H9 (cell line): ENCODE measurements at regions not wholly inside any gene's neighbourhood (a gene's known extent, or its start where the extent isn't known, plus 50 kb on each side); places are given as distances from the start of the nearest gene placed in this dataset.

ENCODE experiments used
- DNase-seq: peaks from one replicate; pipeline ENCODE4 v3.0.0-alpha.2; 2017
- H2AFZ ChIP-seq: one replicate; pipeline ENCODE4 v1.6.1; 2013; ENCODE audit warnings: mild to moderate bottlenecking, low read length, control low read depth, moderate library complexity
- H2AK5ac ChIP-seq: 2 replicates; pipeline ENCODE4 v1.6.1; 2013; ENCODE audit warnings: low read length, control low read depth, mixed read lengths; ENCODE audit not compliant: insufficient read length
- H2BK120ac ChIP-seq: one replicate; pipeline ENCODE4 v1.6.1; 2013; ENCODE audit warnings: low read depth, mild to moderate bottlenecking, low read length, control low read depth, inconsistent platforms; ENCODE audit not compliant: poor library complexity, severe bottlenecking
- H2BK12ac ChIP-seq: 2 replicates; pipeline ENCODE4 v1.6.1; 2013; ENCODE audit warnings: low read length, control low read depth, mixed read lengths, low read depth; ENCODE audit not compliant: insufficient read length
- H2BK15ac ChIP-seq: 2 replicates; pipeline ENCODE4 v1.6.1; 2013; ENCODE audit warnings: low read depth, low read length, control low read depth
- H2BK20ac ChIP-seq: one replicate; pipeline ENCODE4 v1.6.1; 2013; ENCODE audit warnings: low read depth, mild to moderate bottlenecking, low read length, control low read depth, inconsistent platforms; ENCODE audit not compliant: poor library complexity, severe bottlenecking
- H2BK5ac ChIP-seq: 2 replicates; pipeline ENCODE4 v1.6.1; 2013; ENCODE audit warnings: low read length, control low read depth, mixed read lengths; ENCODE audit not compliant: insufficient read length
- H3K14ac ChIP-seq: 2 replicates; pipeline ENCODE4 v1.6.1; 2013; ENCODE audit warnings: low read length, control low read depth; ENCODE audit not compliant: insufficient read depth
- H3K18ac ChIP-seq: 2 replicates; pipeline ENCODE4 v1.6.1; 2013; ENCODE audit warnings: low read depth, mild to moderate bottlenecking, mixed read lengths, low read length, control low read depth; ENCODE audit not compliant: insufficient read length
- H3K23ac ChIP-seq: 2 replicates; pipeline ENCODE4 v1.6.1; 2013; ENCODE audit warnings: low read length, control low read depth, mixed read lengths, low read depth; ENCODE audit not compliant: insufficient read length
- H3K23me2 ChIP-seq: 2 replicates; pipeline ENCODE4 v1.6.1; 2013; ENCODE audit warnings: low read depth, mild to moderate bottlenecking, mixed read lengths, low read length, control low read depth; ENCODE audit not compliant: insufficient read length, poor library complexity, severe bottlenecking
- H3K27ac ChIP-seq: 2 replicates; pipeline ENCODE4 v1.5.1; 2013; ENCODE audit warnings: low read length, control low read depth, mixed read lengths, low read depth; ENCODE audit not compliant: insufficient read length
- H3K27me3 ChIP-seq: 2 replicates; pipeline ENCODE4 v1.6.1; 2013; ENCODE audit warnings: low read length, control low read depth, inconsistent platforms; ENCODE audit not compliant: insufficient read depth
- H3K4ac ChIP-seq: 2 replicates; pipeline ENCODE4 v1.6.1; 2013; ENCODE audit warnings: low read depth, mild to moderate bottlenecking, control low read depth, inconsistent platforms, low read length, moderate library complexity
- H3K4me1 ChIP-seq: 2 replicates; pipeline ENCODE4 v1.6.1; 2013; ENCODE audit warnings: low read length, control low read depth, inconsistent platforms; ENCODE audit not compliant: insufficient read depth
- H3K4me2 ChIP-seq: 2 replicates; pipeline ENCODE4 v1.6.1; 2013; ENCODE audit warnings: low read length, control low read depth, mixed read lengths; ENCODE audit not compliant: insufficient read length, insufficient read depth
- H3K56ac ChIP-seq: 2 replicates; pipeline ENCODE4 v1.6.1; 2013; ENCODE audit warnings: low read depth, mild to moderate bottlenecking, mixed read lengths, low read length, control low read depth; ENCODE audit not compliant: insufficient read length
- H3K79me1 ChIP-seq: 2 replicates; pipeline ENCODE4 v1.6.1; 2013; ENCODE audit warnings: low read depth, mild to moderate bottlenecking, moderate library complexity, low read length, control low read depth, inconsistent platforms; ENCODE audit not compliant: insufficient read depth, poor library complexity, severe bottlenecking
- H3K79me2 ChIP-seq: 2 replicates; pipeline ENCODE4 v1.6.1; 2013; ENCODE audit warnings: low read length, control low read depth, inconsistent platforms; ENCODE audit not compliant: insufficient read depth
- H3K9ac ChIP-seq: 2 replicates; pipeline ENCODE4 v1.6.1; 2013; ENCODE audit warnings: low read length, control low read depth, mixed read lengths; ENCODE audit not compliant: insufficient read length; ENCODE audit errors: extremely low read depth
- H3K9me3 ChIP-seq: one replicate; pipeline ENCODE4 v1.6.1; 2013; ENCODE audit warnings: low read depth, low read length, inconsistent platforms; ENCODE audit not compliant: control insufficient read depth
- H3T11ph ChIP-seq: one replicate; pipeline ENCODE4 v1.6.1; 2013; ENCODE audit warnings: mild to moderate bottlenecking, low read length, control low read depth, inconsistent platforms
- H4K20me1 ChIP-seq: one replicate; pipeline ENCODE4 v1.6.1; 2013; ENCODE audit not compliant: control insufficient read depth, insufficient read length, insufficient read depth
- H4K5ac ChIP-seq: 2 replicates; pipeline ENCODE4 v1.6.1; 2013; ENCODE audit warnings: low read depth, mild to moderate bottlenecking, mixed read lengths, low read length, control low read depth; ENCODE audit not compliant: insufficient read length
- H4K8ac ChIP-seq: replicated peaks from 2 replicates; pipeline ENCODE4 v1.6.1; 2013; ENCODE audit warnings: low read length, control low read depth, mixed read lengths, low read depth; ENCODE audit not compliant: insufficient read length
- H4K91ac ChIP-seq: 2 replicates; pipeline ENCODE4 v1.6.1; 2013; ENCODE audit warnings: low read depth, mild to moderate bottlenecking, moderate library complexity, mixed read lengths, low read length, control low read depth; ENCODE audit not compliant: insufficient read length
- H3K27ac Mint-ChIP-seq, 3 experiments: 2 replicates in 2 of 3; 3 replicates in 1 of 3; pipeline ENCODE4 v1.8.0; 2020 to 2021; ENCODE audit warnings: mixed read lengths in 3 of 3, mild to moderate bottlenecking in 1 of 3, moderate library complexity in 1 of 3
- H3K27me3 Mint-ChIP-seq: 2 replicates; pipeline ENCODE4 v1.8.0; 2021; ENCODE audit warnings: low read depth, mild to moderate bottlenecking, moderate library complexity, mixed read lengths
- H3K36me3 Mint-ChIP-seq, 3 experiments: 2 replicates in 2 of 3; 3 replicates in 1 of 3; pipeline ENCODE4 v1.8.0; 2020 to 2021; ENCODE audit warnings: low read depth in 3 of 3, mixed read lengths in 3 of 3; ENCODE audit not compliant: insufficient read depth in 1 of 3
- H3K4me1 Mint-ChIP-seq, 2 experiments: 2 replicates each; pipeline ENCODE4 v1.8.0; 2020; ENCODE audit warnings: mixed read lengths in 2 of 2
- H3K4me3 Mint-ChIP-seq, 2 experiments: 2 replicates in 1 of 2; 3 replicates in 1 of 2; pipeline ENCODE4 v1.8.0; 2020 to 2021; ENCODE audit warnings: mild to moderate bottlenecking in 2 of 2, mixed read lengths in 2 of 2, moderate library complexity in 1 of 2
- H3K9me3 Mint-ChIP-seq, 2 experiments: 2 replicates in 1 of 2; 3 replicates in 1 of 2; pipeline ENCODE4 v1.8.0; 2020; ENCODE audit warnings: mild to moderate bottlenecking in 2 of 2, mixed read lengths in 2 of 2, moderate library complexity in 1 of 2
- CTCF ChIP-seq: fragments of 200-600 bp; sonication (generic); conservative IDR thresholded peaks from 3 replicates; pipeline ENCODE4 v1.8.0; 2021; ENCODE audit warnings: antibody characterized with exemption, mild to moderate bottlenecking
- WGBS: extraction: QIAGEN DNeasy Blood & Tissue Kit; methylation state at CpG from one replicate; pipeline ENCODE4 v1.1.7; 2013; ENCODE audit warnings: missing lambda C conversion rate, low lambda C conversion rate, mixed read lengths; ENCODE audit not compliant: insufficient read length; ENCODE audit errors: extremely low coverage; 5-methylcytosine and 5-hydroxymethylcytosine counted together

- H2BK5ac ChIP-seq: no peak overlapping the region
- no peak overlapping the region for H3T11ph ChIP-seq
- no peak for TF ChIP-seq CTCF
- H4K91ac ChIP-seq: no peak overlapping the region
- no peak overlapping the region for H3K18ac ChIP-seq
- peaks cover 2% of the 10 kb centered on the region; the same call in 1 of the 2 replicates for H3K27me3 ChIP-seq
- no peak overlapping the region for H4K5ac ChIP-seq
- no peak for DNase-seq
- peaks cover 67% of the 10 kb centered on the region for H3K27me3 Mint-ChIP-seq
- no CpG with 5 or more reads among the region's 1 CpG for WGBS
- H3K79me2 ChIP-seq: no peaks in the 10 kb centered on the region
- H3K56ac ChIP-seq: no peak overlapping the region
- no peak overlapping the region for H3K9ac ChIP-seq
- no peak overlapping the region for H2BK12ac ChIP-seq
- no peak overlapping the region for H2AK5ac ChIP-seq
- no peak overlapping the region for H3K4me3 Mint-ChIP-seq
- no peak overlapping the region for H2BK120ac ChIP-seq
- H3K79me1 ChIP-seq: no peaks in the 10 kb centered on the region
- no peak overlapping the region for H4K8ac ChIP-seq
- no peaks in the 10 kb centered on the region for H3K4me1 ChIP-seq
- H3K23me2 ChIP-seq: no peaks in the 10 kb centered on the region
- H3K36me3 Mint-ChIP-seq: no peaks in the 10 kb centered on the region
- no peak overlapping the region for H3K23ac ChIP-seq
- no peaks in the 10 kb centered on the region for H3K9me3 Mint-ChIP-seq
- no peak overlapping the region for H2AFZ ChIP-seq
- H3K4me2 ChIP-seq: no peak overlapping the region
- H2BK20ac ChIP-seq: no peak overlapping the region
- H3K9me3 ChIP-seq: no peaks in the 10 kb centered on the region
- no peaks in the 10 kb centered on the region for H4K20me1 ChIP-seq
- no peak overlapping the region for H2BK15ac ChIP-seq
- peaks cover 0 to under 1% of the 10 kb centered on the region in 2 experiments; a peak in 1 of 4 replicates for H3K4me1 Mint-ChIP-seq
- no peak overlapping the region for H3K4ac ChIP-seq
- H3K14ac ChIP-seq: no peak overlapping the region
- H3K27ac Mint-ChIP-seq: no peak overlapping the region
- no peak overlapping the region for H3K27ac ChIP-seq
These were observed 217.6 kb upstream of the FOXQ1 start for GRCh38 chr6:1094306-1094705.
